Kidney (tissue), 13 donors: ENCODE measurements at regions not wholly inside any gene's neighbourhood (a gene's known extent, or its start where the extent isn't known, plus 50 kb on each side); places are given as distances from the start of the nearest gene placed in this dataset.

Source experiments
- DNase-seq, 5 donors: peaks; one replicate each; pipeline ENCODE4 v3.0.0-alpha.2; 2013 to 2020
- FAIRE-seq: peaks from 2 replicates; lab custom pipeline; 2012; peaks lifted over from hg19 to GRCh38; lab: Jason Lieb, UNC
- H3K27ac ChIP-seq, 2 donors: one replicate each; pipeline ENCODE4 v1.7.0; 2013; ENCODE audit warnings: low read depth in 2 of 2, low read length in 2 of 2, inconsistent platforms in 1 of 2
- H3K27me3 ChIP-seq: one replicate; pipeline ENCODE4 v1.7.1; 2013; ENCODE audit warnings: low read length, inconsistent platforms; ENCODE audit not compliant: control insufficient read depth, insufficient read depth
- H3K36me3 ChIP-seq, 3 donors: one replicate each; pipeline versions ENCODE4 v1.7.0 to v1.7.1; 2013; ENCODE audit warnings: low read length in 3 of 3, control low read depth in 1 of 3, inconsistent platforms in 1 of 3; ENCODE audit not compliant: insufficient read depth in 3 of 3, control insufficient read depth in 2 of 3
- H3K4me1 ChIP-seq, 3 donors: one replicate each; pipeline versions ENCODE4 v1.7.0 to v1.7.1; 2013; ENCODE audit warnings: low read length in 3 of 3, inconsistent platforms in 1 of 3, low read depth in 1 of 3; ENCODE audit not compliant: control insufficient read depth in 2 of 3, insufficient read depth in 2 of 3
- H3K4me3 ChIP-seq, 3 donors: one replicate each; pipeline versions ENCODE4 v1.7.0 to v1.8.1; 2013; ENCODE audit warnings: low read length in 3 of 3, control low read depth in 1 of 3, inconsistent platforms in 1 of 3
- H3K9ac ChIP-seq, 3 donors: one replicate each; pipeline versions ENCODE4 v1.7.0 to v1.7.1; 2013; ENCODE audit warnings: low read length in 3 of 3, control low read depth in 1 of 3, inconsistent platforms in 1 of 3
- H3K9me3 ChIP-seq, 3 donors: one replicate each; pipeline versions ENCODE4 v1.7.0 to v1.7.1; 2013; ENCODE audit warnings: low read length in 3 of 3, control low read depth in 1 of 3, inconsistent platforms in 1 of 3; ENCODE audit not compliant: control insufficient read depth in 2 of 3, insufficient read depth in 1 of 3
- CTCF ChIP-seq: IDR thresholded peaks from 3 replicates; pipeline ENCODE4 v1.5.1; 2012; ENCODE audit warnings: mild to moderate bottlenecking, moderate library complexity, borderline replicate concordance; ENCODE audit not compliant: insufficient read depth; ENCODE audit errors: extremely low read depth
- intact Hi-C: fragments of 100-400 bp; cut with DNase I; formaldehyde crosslinking; loops from one replicate; pipeline ENCODE4 v1.11.1; 2022
- donor health status: control.
- donor health status: control.
- donor health status: control.
- donor health status: control.
- donor health status: control.
- donor health status: DM: yes; HTN: yes; CAD: no.
- donor health status: Normal renal cell carcinoma (clear cell type).

GRCh38 chr6:14305131-14305530, 187.6 kb downstream of the CD83 start:
- intact Hi-C loops, result no loop called here
- Histone ChIP-seq H3K27me3 (no peaks in the 10 kb centered on the region), H3K9me3 (no peaks in the 10 kb centered on the region), H3K36me3 (no peaks in the 10 kb centered on the region), H3K4me1 (peaks cover 0 to 5% (median 0%) of the 10 kb centered on the region in 3 donors), H3K27ac (no peak overlapping the region), H3K4me3 (no peak overlapping the region), H3K9ac (no peak overlapping the region)
- DNase-seq, result no peak
- FAIRE-seq, result no peak
- TF ChIP-seq CTCF, result no peak

- Histone ChIP-seq H3K9ac (no peak overlapping the region), H3K9me3 (no peaks in the 10 kb centered on the region), H3K4me1 (peaks cover 0 to 5% (median 0%) of the 10 kb centered on the region in 3 donors), H3K36me3 (no peaks in the 10 kb centered on the region), H3K27me3 (no peaks in the 10 kb centered on the region), H3K4me3 (no peak overlapping the region), H3K27ac (no peak overlapping the region)
- TF ChIP-seq CTCF, result no peak
- FAIRE-seq, result no peak
- intact Hi-C loops, result no loop called here
- peak in 2 of 5 donors; percentile 55 to 58 for DNase-seq
Measured at GRCh38 chr6:14305624-14306023, 188.1 kb downstream of the CD83 start.

- H3K4me1 ChIP-seq, result peaks cover 0 to 6% (median 2%) of the 10 kb centered on the region in 3 donors
- H3K9me3 ChIP-seq, result no peaks in the 10 kb centered on the region
- DNase-seq (peak in 1 of 5 donors; percentile 47), FAIRE-seq (no peak)
- intact Hi-C loops, result no loop called here
- no peak overlapping the region for H3K4me3 ChIP-seq
- H3K27ac ChIP-seq, result no peak overlapping the region
- H3K9ac ChIP-seq, result no peak overlapping the region
- TF ChIP-seq CTCF, result no peak
- no peaks in the 10 kb centered on the region for H3K36me3 ChIP-seq
- H3K27me3 ChIP-seq, result no peaks in the 10 kb centered on the region
Measured at GRCh38 chr6:14306151-14306906, 188.8 kb downstream of the CD83 start.
